ENCODE measurements at regions not wholly inside any gene's neighbourhood (a gene's known extent, or its start where the extent isn't known, plus 50 kb on each side); places are given as distances from the start of the nearest gene placed in this dataset.
A peak's percentile ranks its signal among the peaks of the same experiment; 100 is the strongest.
"Not testable (repeated sequence)": the region's sequence is repeated elsewhere in the genome, so short reads cannot be mapped to it uniquely, and the experiment has no call there.

DNA sequence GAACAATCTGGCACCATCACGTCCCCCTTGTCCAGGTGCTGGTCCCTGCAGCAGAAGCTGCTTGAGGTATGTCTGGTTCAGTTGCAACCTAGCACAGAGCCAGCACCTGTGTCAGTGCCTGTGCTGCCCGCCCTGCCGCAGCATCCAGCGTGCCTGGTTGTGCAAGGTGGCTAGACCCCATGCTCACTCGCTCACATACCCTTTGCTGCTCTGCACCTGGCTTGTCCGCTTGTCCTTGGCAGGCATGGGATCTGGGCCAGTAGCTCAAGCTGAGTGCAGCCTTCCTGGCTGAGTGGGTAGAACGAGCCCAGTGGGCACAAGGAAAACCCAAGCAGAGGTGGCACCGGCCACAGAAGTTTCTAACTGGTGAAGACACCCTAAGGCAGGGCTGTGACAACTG lies 314.6 kb upstream of the KYNU start:
- no peak for DNase-seq

DNA sequence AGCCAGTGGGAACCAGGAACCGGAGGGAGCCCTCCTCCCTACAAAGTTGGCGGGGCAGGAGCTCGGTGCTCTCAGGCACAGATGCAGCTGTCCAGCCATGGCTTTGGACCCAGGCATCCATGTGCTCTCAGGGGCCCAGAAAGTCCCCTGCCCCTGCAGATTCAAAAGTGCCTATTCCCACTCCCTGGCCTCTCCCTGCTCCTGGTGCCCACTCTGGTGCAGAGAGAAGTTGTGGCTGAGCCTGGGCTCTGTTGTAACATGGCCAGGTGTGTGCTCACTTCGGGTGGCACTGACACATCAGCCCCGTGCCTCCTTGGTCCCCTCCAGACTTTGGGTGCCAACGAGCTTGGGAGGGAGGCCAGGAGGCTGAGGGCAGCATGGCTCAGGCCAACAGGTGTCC lies 315.8 kb upstream of the KYNU start:
- DNase-seq = no peak

GRCh38 chr2:142557391-142557790 lies 320.1 kb upstream of the KYNU start:
- no peak for DNase-seq

- DNase-seq = not testable (repeated sequence)
These were observed 331.5 kb upstream of the KYNU start for GRCh38 chr2:142545999-142546398.

DNA sequence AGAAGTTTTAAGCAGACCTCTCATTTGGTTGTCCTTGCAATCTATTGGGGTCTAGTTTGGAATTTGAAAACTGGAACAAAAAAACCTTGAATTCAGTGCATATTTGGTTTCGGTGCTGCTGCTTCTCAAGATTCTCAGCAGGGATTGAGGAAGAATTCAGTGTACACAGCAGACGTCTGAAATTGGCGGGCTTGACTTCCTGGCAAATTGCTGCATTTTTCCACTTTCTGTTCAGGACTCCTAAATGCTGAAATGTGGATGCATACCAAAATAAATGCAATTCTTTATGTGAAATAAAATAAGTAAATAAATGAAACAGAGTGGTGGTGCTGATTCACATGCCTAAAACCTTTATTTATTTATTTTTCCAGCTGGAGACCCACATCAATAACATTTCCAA lies 332.4 kb upstream of the KYNU start:
- DNase-seq = no peak

DNA sequence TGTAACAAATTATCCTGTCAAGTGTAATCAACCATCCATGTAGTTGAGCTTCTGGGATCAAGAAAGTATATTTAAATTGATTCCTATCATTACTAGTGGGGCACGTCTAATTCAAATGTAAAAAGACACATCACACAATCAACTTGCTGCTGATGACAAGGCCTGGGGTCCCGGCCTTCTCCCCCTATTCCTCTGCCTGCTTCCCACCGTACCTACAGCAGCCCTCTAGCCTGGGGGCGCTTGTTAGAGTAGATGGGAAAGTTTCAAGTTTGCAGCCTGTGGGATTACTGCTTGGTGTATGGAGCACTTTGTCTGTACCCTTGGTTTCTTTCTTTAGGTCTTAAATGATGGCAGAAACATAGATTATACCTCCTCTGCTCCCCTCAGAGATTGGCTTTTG lies 333.3 kb upstream of the KYNU start:
- DNase-seq = no peak

GRCh38 chr2:142542431-142542910 lies 335.0 kb upstream of the KYNU start:
- no peak for DNase-seq

DNA sequence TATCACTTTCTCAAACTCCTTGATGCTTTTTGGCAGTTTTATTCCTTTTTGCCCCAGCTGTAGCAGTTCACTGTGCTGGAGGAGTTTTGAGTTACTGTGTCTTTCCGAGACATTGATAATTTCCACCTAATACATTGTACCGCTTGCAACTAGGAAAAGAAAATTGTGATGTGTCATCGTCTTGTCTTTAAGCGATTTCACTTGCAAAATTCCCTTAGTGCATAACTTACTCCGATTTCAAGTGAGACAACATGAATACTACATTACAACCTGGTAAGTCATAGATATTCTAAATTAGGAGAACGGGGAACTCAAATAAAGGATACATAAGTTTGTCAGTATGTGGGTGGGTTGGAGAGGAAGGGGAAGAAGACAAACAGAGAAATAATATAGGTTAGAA lies 340.5 kb upstream of the KYNU start:
- DNase-seq = peak; percentile 2

GRCh38 chr2:142536492-142536891 lies 341.0 kb upstream of the KYNU start:
- DNase-seq = no peak

DNA sequence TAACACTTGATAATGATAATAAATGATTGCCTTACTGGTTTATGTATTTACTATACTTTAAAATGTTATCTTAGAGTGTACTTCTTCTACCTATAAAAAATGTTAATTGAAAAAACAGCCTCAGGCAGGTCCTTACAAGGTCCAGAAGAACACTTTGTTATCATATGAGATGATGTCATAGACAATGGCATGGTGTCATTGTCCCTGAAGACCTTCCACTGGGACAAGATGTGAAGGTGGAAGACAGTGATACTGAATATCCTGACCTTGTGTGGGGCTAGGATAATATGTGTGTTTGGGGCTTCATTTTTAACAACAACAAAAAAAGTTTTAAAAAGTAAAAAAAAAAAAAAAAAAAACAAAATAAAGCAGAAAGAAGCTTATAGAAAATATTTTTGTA lies 342.2 kb upstream of the KYNU start:
- no peak for DNase-seq

- no peak for DNase-seq
These were observed 344.3 kb upstream of the KYNU start for GRCh38 chr2:142533177-142533576.

GRCh38 chr2:142531377-142531776 lies 346.1 kb upstream of the KYNU start:
- no peak for DNase-seq

DNA sequence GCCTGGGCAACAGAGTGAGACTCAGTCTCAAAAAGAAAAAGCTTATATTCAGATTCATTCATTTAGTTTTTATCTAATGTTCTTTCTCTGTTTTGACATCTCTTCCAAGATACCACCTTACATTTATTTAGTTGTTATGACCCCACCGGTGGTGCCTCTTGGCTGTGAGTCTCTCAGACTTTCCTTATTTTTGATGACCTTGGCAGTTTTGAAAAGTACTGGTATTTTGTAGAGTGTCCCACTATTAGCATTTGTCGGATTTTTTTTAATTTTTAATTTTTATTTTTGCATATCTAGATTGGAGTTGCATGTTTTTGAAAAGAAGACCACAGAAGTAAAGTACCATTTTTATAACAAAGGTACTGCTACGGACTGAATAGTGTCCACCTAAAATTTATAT lies 351.7 kb upstream of the KYNU start:
- DNase-seq = no peak

DNA sequence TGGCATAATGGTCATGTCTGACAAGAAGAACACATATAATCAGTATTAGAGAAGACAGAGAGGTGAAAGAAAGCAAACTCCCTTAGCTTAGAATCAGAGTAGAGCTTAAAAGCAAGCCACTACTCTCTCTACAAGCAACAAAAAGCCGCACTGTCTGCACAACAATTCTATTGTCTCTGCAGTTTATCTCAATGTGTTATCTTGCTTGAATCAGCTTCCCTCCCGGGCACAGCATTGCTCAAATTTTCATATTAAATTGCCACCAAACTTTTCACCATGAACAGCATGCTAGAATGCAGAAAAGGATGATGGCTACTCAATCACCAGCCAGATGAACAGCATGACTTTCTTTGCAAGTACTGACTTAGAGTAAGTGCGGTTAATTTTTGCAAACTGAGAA lies 356.0 kb upstream of the KYNU start:
- no peak for DNase-seq

- no peak for DNase-seq
These were observed 362.0 kb upstream of the KYNU start for GRCh38 chr2:142515493-142515892.

- no peak for DNase-seq
These were observed 368.1 kb upstream of the KYNU start for GRCh38 chr2:142509401-142509800.

GRCh38 chr2:142504754-142505153 lies 372.7 kb upstream of the KYNU start:
- DNase-seq = no peak

DNA sequence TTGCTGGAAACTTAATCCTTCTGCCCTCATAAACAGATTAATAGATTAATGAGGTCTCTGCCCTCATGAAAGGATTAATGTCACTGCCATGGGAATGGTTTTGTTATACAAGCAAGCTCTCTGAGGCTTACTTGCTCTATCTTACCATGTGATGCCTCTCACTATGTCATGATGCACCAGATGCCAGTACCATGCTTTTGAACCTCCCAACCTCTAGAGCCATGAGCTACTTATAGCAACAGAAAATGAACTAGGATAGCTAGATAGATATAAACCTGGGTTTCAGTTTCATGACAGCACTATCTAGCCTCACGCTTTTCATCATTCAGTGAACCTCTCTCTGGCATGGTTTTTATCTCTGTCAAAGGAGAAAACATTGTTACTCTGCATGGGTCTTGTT lies 371.6 kb upstream of the LRP1B start:
- no peak for DNase-seq

- no peak for DNase-seq
These were observed 364.3 kb upstream of the LRP1B start for GRCh38 chr2:142495141-142495540.

- not testable (repeated sequence) for DNase-seq
These were observed 358.8 kb upstream of the LRP1B start for GRCh38 chr2:142489631-142490030.

DNA sequence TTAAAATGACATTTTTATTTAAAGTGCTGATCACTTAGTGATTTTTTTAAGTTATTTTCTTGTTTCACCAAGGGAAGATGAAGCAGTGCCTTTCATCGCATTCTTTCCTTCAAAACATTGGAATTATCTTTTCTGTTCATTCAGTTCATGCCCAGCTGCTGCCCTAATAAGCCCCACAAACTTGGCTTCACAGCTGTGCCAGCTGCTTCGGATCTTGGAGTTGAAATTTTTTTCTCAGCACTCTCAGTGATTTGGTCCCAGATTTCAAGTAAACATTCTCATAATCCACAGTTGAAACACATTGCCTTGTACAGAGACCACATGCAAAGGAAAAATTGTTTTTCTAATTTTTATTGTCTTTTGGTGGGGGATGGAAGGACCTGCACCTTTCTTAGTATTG lies 353.3 kb upstream of the LRP1B start:
- no peak for DNase-seq

DNA sequence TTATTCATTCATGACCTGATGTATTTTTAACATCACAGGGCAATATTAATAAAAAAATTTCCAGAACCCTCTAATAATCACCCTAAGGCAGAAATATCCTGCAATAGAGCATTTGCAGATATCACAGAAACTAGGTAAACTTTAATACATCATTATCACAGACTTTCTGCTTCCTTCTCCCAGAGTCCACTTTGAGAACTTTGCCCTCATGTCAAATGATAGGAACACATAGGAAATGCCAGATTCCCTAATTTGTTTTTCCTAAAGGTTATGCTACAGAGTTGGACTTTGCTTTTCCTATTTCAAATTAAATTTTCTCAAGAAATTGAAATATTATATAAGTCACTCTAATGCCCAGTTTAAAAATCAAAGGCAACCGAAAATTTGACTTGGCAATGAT lies 352.8 kb upstream of the LRP1B start:
- no peak for DNase-seq

DNA sequence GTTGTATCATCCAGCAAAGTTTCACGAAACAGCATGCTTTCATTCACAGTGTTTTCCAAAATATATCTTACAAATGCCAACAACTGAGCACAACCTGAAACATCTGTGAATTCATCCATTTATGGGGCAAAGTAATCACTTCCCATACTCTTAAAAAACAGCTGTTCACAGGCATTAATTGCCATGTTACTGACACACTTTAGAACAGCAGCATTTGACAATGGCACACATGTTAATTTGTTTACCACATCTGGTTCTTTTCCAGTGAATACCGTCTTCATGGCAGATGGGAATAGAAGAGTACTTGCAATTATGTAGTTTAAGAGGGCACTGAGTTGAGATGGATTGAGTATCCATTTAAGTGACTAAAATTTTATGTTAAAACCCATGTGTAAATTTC lies 347.4 kb upstream of the LRP1B start:
- DNase-seq = no peak

GRCh38 chr2:142472382-142472781 lies 341.6 kb upstream of the LRP1B start:
- DNase-seq = no peak

DNA sequence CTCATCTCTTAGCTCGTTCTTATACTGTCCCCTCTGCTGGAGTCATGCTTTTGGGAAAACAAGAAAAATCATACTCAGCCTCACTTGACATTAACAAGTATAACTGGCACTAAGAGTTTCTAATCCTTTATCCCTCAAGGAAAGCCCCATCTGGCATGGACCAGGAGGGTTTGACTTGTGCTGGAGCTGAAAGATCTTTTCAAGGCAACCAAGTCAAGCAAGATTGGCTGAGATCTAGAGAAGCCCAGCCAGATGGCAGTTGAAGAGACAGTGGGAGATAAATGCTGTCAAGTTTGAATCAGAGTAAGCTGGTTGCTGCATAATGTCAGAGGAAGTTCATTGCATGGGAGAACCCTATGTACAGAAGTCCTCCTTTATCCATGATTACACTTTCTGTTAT lies 336.5 kb upstream of the LRP1B start:
- no peak for DNase-seq

GRCh38 chr2:142463047-142463446 lies 332.2 kb upstream of the LRP1B start:
- DNase-seq = no peak
